OCI-LY7 (cell line): ENCODE measurements at regions not wholly inside any gene's neighbourhood (a gene's known extent, or its start where the extent isn't known, plus 50 kb on each side); places are given as distances from the start of the nearest gene placed in this dataset.

ENCODE experiments used
- BruUV-seq: library from RNA; stranded (reverse); fragments of 400-500 nt; replicated peaks from 2 replicates; lab custom pipeline; 2021; lab: Mats Ljungman, UMichigan
- CTCF ChIA-PET: fragments of 300-600 bp; sonication (Branson Sonifier 250); formaldehyde crosslinking; loops from one replicate; lab custom pipeline; 2022; ENCODE audit warnings: antibody characterized with exemption; ENCODE audit not compliant: unreplicated experiment; lab: Charles Lee
- POLR2A ChIA-PET: fragments of 300-600 bp; sonication (Branson Sonifier 250); formaldehyde crosslinking; loops from one replicate; lab custom pipeline; 2022; ENCODE audit warnings: antibody characterized with exemption; lab: Charles Lee
- DNase-seq: peaks from one replicate; pipeline ENCODE4 v3.0.0-alpha.2; 2015; ENCODE audit warnings: low spot score
- H2AFZ ChIP-seq: fragments of 200-600 bp; sonication (generic), shearing (Covaris generic); 2 replicates; pipeline ENCODE4 v1.6.1; 2014; ENCODE audit warnings: mild to moderate bottlenecking, antibody characterized with exemption, low read length, moderate library complexity
- H3K27ac ChIP-seq: fragments of 200-600 bp; sonication (generic); 2 replicates; pipeline ENCODE4 v1.5.1; 2014; ENCODE audit warnings: mixed run types, low read depth, mild to moderate bottlenecking, moderate library complexity, low read length, inconsistent platforms; ENCODE audit not compliant: poor library complexity, severe bottlenecking
- H3K36me3 ChIP-seq: fragments of 200-600 bp; sonication (generic); 2 replicates; pipeline ENCODE4 v1.6.1; 2014; ENCODE audit warnings: mild to moderate bottlenecking, antibody characterized with exemption, low read length, moderate library complexity, mixed read lengths; ENCODE audit not compliant: insufficient read depth
- H3K4me1 ChIP-seq: fragments of 200-600 bp; sonication (generic); 2 replicates; pipeline ENCODE4 v1.5.1; 2014; ENCODE audit warnings: mild to moderate bottlenecking, low read length; ENCODE audit not compliant: insufficient read depth, poor library complexity, severe bottlenecking
- H3K4me2 ChIP-seq: fragments of 200-600 bp; sonication (generic); 2 replicates; pipeline ENCODE4 v1.6.1; 2014; ENCODE audit warnings: mild to moderate bottlenecking, low read length
- H3K4me3 ChIP-seq: fragments of 200-600 bp; sonication (generic); 2 replicates; pipeline ENCODE4 v1.5.1; 2014; ENCODE audit warnings: mild to moderate bottlenecking, low read depth, low read length; ENCODE audit not compliant: poor library complexity, severe bottlenecking
- H3K79me2 ChIP-seq: fragments of 200-600 bp; sonication (generic); 2 replicates; pipeline ENCODE4 v1.6.1; 2016; ENCODE audit warnings: low read depth, mild to moderate bottlenecking, low read length, moderate library complexity, mixed read lengths; ENCODE audit not compliant: insufficient read depth
- H3K9me2 ChIP-seq: fragments of 200-600 bp; sonication (generic); 2 replicates; pipeline ENCODE4 v1.6.1; 2016; ENCODE audit warnings: mild to moderate bottlenecking, low read length, mixed read lengths; ENCODE audit not compliant: insufficient read depth
- H3K9me3 ChIP-seq: fragments of 200-600 bp; sonication (generic); 2 replicates; pipeline ENCODE4 v1.6.1; 2014; ENCODE audit warnings: mild to moderate bottlenecking, mixed run types, low read length, mixed read lengths
- H4K20me1 ChIP-seq: fragments of 200-600 bp; sonication (generic); 2 replicates; pipeline ENCODE4 v1.6.1; 2014; ENCODE audit warnings: mild to moderate bottlenecking, antibody characterized with exemption, low read length, moderate library complexity, mixed read lengths; ENCODE audit not compliant: insufficient read depth
- EZH2phosphoT487 ChIP-seq: fragments of 200-600 bp; sonication (generic); IDR thresholded peaks from 2 replicates; pipeline ENCODE4 v1.6.1; 2018; ENCODE audit warnings: low read depth, borderline replicate concordance, mild to moderate bottlenecking, mixed run types, antibody characterized with exemption, low read length, moderate library complexity, mixed read lengths
- intact Hi-C: fragments of 100-400 bp; cut with micrococcal nuclease; formaldehyde crosslinking; loops from one replicate; pipeline ENCODE4 v1.10.0; 2022; ENCODE audit not compliant: unreplicated experiment
- TF ChIP-seq, protein P1 (sequence below): fragments of 200-600 bp; sonication (generic); conservative IDR thresholded peaks from 2 replicates; pipeline ENCODE4 v1.5.1; 2014; ENCODE audit warnings: mild to moderate bottlenecking, antibody characterized with exemption, low read length, moderate library complexity, mixed read lengths

DNA sequence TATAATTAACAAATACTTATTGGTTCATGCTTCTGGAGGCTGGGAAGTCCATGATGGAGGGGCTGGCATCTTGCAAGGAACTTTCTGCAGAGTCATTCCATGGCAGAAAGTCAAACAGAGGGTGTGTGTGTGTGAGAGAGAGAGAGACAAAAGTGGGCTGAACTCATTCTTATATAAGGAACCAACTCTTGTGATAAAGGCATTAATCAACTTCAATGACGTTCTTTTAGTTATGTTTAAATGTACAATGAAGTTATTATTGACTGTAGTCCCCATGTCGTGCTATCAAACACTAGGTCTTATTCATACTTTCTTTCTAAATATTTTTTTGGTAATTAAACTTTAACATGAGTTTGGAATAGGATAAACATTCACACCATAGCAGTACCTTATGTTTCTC, 1408.8 kb downstream of the STIM2 start:
- CTCF ChIA-PET = no interaction called here
- H3K4me1 ChIP-seq = no peaks in the 10 kb centered on the region
- no peaks in the 10 kb centered on the region for H3K79me2 ChIP-seq
- H4K20me1 ChIP-seq = no peaks in the 10 kb centered on the region
- BruUV-seq = no TSS peak
- H3K9me2 ChIP-seq = no peaks in the 10 kb centered on the region
- H3K27ac ChIP-seq = no peak overlapping the region
- H3K4me3 ChIP-seq = no peak overlapping the region
- no peaks in the 10 kb centered on the region for H3K9me3 ChIP-seq
- no peak overlapping the region for H3K4me2 ChIP-seq
- no peak for TF ChIP-seq EZH2phosphoT487
- TF ChIP-seq, protein P1, sequence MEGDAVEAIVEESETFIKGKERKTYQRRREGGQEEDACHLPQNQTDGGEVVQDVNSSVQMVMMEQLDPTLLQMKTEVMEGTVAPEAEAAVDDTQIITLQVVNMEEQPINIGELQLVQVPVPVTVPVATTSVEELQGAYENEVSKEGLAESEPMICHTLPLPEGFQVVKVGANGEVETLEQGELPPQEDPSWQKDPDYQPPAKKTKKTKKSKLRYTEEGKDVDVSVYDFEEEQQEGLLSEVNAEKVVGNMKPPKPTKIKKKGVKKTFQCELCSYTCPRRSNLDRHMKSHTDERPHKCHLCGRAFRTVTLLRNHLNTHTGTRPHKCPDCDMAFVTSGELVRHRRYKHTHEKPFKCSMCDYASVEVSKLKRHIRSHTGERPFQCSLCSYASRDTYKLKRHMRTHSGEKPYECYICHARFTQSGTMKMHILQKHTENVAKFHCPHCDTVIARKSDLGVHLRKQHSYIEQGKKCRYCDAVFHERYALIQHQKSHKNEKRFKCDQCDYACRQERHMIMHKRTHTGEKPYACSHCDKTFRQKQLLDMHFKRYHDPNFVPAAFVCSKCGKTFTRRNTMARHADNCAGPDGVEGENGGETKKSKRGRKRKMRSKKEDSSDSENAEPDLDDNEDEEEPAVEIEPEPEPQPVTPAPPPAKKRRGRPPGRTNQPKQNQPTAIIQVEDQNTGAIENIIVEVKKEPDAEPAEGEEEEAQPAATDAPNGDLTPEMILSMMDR = no peak
- intact Hi-C loops = no loop called here
- POLR2A ChIA-PET = no interaction called here
- no peaks in the 10 kb centered on the region for H3K36me3 ChIP-seq
- no peak for DNase-seq
- H2AFZ ChIP-seq = no peak overlapping the region

- H3K9me3 ChIP-seq = no peaks in the 10 kb centered on the region
- TF ChIP-seq EZH2phosphoT487 = no peak
- TF ChIP-seq, protein P1 = no peak
- no peaks in the 10 kb centered on the region for H4K20me1 ChIP-seq
- H2AFZ ChIP-seq = no peak overlapping the region
- H3K4me2 ChIP-seq = no peak overlapping the region
- no peak overlapping the region for H3K4me3 ChIP-seq
- H3K36me3 ChIP-seq = no peaks in the 10 kb centered on the region
- no peak for DNase-seq
- no peaks in the 10 kb centered on the region for H3K4me1 ChIP-seq
- POLR2A ChIA-PET = interaction anchor here (0.7 kb wide), 1 partner anchor 871 kb away, joined by 3 read pairs; no protein-coding TSS in a partner anchor
- intact Hi-C loops = no loop called here
- no peaks in the 10 kb centered on the region for H3K79me2 ChIP-seq
- no peak overlapping the region for H3K27ac ChIP-seq
- CTCF ChIA-PET = no interaction called here
- BruUV-seq = no TSS peak
- H3K9me2 ChIP-seq = no peaks in the 10 kb centered on the region
Measured at GRCh38 chr4:28277931-28278330, 1417.3 kb downstream of the STIM2 start.

GRCh38 chr4:28278676-28279075, 1418.0 kb downstream of the STIM2 start:
- Histone ChIP-seq H3K79me2 (no peaks in the 10 kb centered on the region), H4K20me1 (no peaks in the 10 kb centered on the region), H3K36me3 (no peaks in the 10 kb centered on the region), H2AFZ (no peak overlapping the region), H3K4me2 (no peak overlapping the region), H3K4me3 (no peak overlapping the region), H3K27ac (no peak overlapping the region), H3K9me3 (no peaks in the 10 kb centered on the region), H3K9me2 (no peaks in the 10 kb centered on the region), H3K4me1 (no peaks in the 10 kb centered on the region)
- intact Hi-C loops = no loop called here
- BruUV-seq = no TSS peak
- no peak for DNase-seq
- ChIA-PET POLR2A (no interaction called here), CTCF (no interaction called here)
- TF ChIP-seq, protein P1 = no peak
- no peak for TF ChIP-seq EZH2phosphoT487
